PC-9 (cell line): ENCODE measurements at regions not wholly inside any gene's neighbourhood (a gene's known extent, or its start where the extent isn't known, plus 50 kb on each side); places are given as distances from the start of the nearest gene placed in this dataset.

Source experiments
- CTCF ChIP-seq: fragments of 200-600 bp; sonication (generic); conservative IDR thresholded peaks from 2 replicates; pipeline ENCODE4 v1.6.1; 2017; ENCODE audit warnings: mixed run types, antibody characterized with exemption, mild to moderate bottlenecking, moderate library complexity
- EZH2 ChIP-seq: fragments of 200-600 bp; sonication (generic); IDR thresholded peaks from 2 replicates; pipeline ENCODE4 v1.8.0; 2017; ENCODE audit warnings: antibody characterized with exemption, low read depth

- TF ChIP-seq CTCF (no peak), EZH2 (no peak)
These were observed 667.1 kb downstream of the IRS1 start for GRCh38 chr2:226132323-226133215.
